C4-2B (cell line): ENCODE measurements at regions not wholly inside any gene's neighbourhood (a gene's known extent, or its start where the extent isn't known, plus 50 kb on each side); places are given as distances from the start of the nearest gene placed in this dataset.

ENCODE experiments used
- ZFX ChIP-seq: fragments of 450-650 bp; IDR thresholded peaks from 2 replicates; pipeline ENCODE4 v1.6.1; 2017
- TF ChIP-seq, protein P1 (sequence below): fragments of 450-650 bp; conservative IDR thresholded peaks from 2 replicates; pipeline ENCODE4 v1.5.1; 2017; ENCODE audit warnings: mild to moderate bottlenecking

DNA sequence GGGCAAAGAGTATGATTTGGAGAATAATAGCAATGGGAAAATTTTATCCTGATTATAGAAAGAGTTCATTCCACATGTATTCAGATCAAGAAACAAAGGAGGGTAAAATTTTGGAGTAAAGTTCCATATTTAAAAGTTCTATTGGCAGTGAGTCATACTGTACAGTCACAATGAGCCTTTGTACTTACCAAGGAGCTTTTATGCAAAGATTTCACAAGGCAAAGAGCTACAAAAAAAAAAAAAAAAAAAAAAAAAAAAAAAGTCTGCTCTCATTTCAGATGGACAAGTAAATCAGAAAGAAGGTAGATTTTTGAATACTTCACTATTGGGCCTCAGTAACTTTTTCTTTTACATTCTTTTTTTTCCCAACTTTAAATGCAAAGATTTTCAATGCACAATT, 1802.2 kb upstream of the PIK3C3 start:
- TF ChIP-seq, protein P1, sequence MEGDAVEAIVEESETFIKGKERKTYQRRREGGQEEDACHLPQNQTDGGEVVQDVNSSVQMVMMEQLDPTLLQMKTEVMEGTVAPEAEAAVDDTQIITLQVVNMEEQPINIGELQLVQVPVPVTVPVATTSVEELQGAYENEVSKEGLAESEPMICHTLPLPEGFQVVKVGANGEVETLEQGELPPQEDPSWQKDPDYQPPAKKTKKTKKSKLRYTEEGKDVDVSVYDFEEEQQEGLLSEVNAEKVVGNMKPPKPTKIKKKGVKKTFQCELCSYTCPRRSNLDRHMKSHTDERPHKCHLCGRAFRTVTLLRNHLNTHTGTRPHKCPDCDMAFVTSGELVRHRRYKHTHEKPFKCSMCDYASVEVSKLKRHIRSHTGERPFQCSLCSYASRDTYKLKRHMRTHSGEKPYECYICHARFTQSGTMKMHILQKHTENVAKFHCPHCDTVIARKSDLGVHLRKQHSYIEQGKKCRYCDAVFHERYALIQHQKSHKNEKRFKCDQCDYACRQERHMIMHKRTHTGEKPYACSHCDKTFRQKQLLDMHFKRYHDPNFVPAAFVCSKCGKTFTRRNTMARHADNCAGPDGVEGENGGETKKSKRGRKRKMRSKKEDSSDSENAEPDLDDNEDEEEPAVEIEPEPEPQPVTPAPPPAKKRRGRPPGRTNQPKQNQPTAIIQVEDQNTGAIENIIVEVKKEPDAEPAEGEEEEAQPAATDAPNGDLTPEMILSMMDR, result no peak
- no peak for TF ChIP-seq ZFX
